Activated CD4-positive, alpha-beta T cell treated with anti-CD3 and anti-CD28 coated beads, Interleukin-2, Interleukin-4, amounts not matched to agents 100 ng/mL and 50 ng/mL, durations not matched to agents 16 hours and 8 hours (primary cell): ENCODE measurements at regions not wholly inside any gene's neighbourhood (a gene's known extent, or its start where the extent isn't known, plus 50 kb on each side); places are given as distances from the start of the nearest gene placed in this dataset.

ENCODE experiments used
- DNase-seq: peaks from one replicate; pipeline ENCODE4 v3.0.0-alpha.2; 2020; ENCODE audit warnings: low spot score

DNA sequence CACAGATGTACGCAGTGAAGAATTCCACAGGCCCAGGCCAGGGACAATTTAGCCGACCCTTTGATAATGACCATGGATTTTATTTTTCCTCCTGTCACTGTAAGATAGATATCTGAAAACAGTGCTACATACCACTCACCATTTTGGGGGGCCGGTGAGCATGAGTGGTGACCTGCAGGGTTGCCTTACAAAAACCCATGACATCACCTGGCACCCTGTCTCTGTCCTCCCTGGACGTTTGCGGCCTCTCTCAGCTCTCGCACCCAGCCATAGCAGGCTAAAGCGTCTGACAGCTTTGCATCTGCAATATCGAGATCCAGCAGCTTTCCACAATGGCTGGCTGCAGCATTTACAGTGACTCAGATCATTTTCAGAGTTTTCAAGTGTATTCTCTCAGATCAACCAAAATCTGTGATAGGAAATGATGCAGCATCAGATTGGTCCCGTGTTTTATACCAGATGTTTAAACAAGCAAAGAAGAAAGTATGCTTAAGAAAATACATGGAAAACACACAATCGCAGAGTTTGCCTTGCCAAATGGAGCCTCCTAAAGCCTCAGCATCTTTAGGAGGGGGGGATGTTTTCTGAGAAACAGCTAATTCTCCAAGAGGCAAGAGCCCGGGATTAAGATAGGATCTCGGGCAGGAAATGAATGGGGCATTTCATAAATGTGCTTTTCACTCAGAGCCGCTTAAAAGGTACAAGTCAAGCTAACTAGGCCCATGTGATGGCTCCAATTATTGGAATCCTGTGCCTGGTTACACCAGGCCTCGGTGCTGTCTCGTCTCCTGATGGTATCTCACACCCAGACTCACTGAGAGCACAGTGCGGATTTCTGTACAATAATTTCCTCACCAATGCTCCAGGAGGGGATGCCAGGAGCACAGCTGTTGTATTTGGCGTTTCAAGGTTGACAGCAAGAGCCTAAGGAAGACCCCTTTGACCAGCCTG lies 257.3 kb downstream of the XXYLT1 start:
- DNase-seq: no peak

DNA sequence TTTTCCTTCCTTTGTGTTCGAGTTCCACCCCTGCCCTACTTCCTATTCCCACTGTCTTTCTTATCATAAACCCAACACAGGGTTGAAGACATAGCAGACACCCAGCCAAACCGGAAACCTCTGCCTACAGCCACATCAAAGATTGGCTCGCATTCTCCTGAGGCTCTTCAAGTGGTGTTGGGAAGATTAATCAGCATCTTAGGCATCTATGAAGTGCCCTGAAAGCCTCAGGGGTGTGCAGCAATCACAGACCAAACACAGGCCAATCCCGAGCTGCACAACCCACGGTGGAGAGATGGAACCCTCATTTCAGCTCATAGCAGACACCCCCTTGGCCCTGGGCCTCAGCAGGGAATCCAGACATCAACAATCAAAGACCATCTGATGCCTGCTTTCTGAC lies 255.9 kb downstream of the XXYLT1 start:
- DNase-seq: no peak

DNA sequence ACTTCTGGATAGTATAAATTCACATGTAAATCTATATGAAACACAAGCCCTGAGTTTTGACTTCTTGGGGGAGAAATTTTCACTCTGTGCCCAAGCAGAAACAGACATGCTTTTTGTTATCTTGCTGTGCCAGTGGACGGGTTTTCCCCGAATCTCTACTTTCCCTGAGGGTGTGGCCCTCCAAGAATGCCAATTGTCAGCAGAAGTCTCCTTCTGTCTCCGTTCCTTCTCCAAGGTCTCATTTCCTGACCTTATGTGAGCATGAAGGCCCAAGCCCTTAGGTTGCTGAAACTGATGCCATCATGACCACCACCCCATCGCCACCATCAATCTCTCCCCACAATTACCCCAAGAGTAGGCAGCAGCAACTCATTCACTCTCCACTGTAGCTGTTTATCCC lies 253.8 kb downstream of the XXYLT1 start:
- no peak for DNase-seq
